ENCODE measurements at regions not wholly inside any gene's neighbourhood (a gene's known extent, or its start where the extent isn't known, plus 50 kb on each side); places are given as distances from the start of the nearest gene placed in this dataset.

DNA sequence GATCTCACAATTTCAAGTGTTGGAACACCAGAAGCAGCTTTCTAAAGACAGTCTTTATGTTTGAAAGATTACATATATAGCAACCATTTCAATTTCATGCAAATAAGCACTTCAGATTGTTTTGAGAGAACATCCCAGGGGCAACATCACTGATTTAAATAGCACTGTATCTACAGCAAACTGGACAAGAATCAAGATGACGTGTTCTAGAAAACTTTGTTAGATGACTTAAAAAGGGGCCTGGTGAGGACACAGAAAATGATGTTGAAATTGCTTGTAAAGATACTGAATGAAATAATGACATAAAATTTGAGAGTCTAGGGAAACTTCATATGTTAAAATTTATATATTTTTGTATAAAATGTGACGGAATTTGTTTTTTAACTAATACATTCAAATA, 277.1 kb downstream of the KLF12 start:
- TF ChIP-seq POLR2A (IDR thresholded peaks at IDR 0.05; ENCODE audit: low read depth, low read length) (no peak), CHD1 (IDR thresholded peaks at IDR 0.05; ENCODE audit: low read depth, low read length) (no peak), RCOR1 (IDR thresholded peaks at IDR 0.05; ENCODE audit: insufficient replicate concordance, low read length) (no peak), SMC3 (IDR thresholded peaks at IDR 0.05; ENCODE audit: low read depth, low read length) (no peak), MAFK (IDR thresholded peaks at IDR 0.05; ENCODE audit: low read depth, low read length) (no peak)
- TF ChIP-seq, protein P1, sequence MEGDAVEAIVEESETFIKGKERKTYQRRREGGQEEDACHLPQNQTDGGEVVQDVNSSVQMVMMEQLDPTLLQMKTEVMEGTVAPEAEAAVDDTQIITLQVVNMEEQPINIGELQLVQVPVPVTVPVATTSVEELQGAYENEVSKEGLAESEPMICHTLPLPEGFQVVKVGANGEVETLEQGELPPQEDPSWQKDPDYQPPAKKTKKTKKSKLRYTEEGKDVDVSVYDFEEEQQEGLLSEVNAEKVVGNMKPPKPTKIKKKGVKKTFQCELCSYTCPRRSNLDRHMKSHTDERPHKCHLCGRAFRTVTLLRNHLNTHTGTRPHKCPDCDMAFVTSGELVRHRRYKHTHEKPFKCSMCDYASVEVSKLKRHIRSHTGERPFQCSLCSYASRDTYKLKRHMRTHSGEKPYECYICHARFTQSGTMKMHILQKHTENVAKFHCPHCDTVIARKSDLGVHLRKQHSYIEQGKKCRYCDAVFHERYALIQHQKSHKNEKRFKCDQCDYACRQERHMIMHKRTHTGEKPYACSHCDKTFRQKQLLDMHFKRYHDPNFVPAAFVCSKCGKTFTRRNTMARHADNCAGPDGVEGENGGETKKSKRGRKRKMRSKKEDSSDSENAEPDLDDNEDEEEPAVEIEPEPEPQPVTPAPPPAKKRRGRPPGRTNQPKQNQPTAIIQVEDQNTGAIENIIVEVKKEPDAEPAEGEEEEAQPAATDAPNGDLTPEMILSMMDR (conservative IDR thresholded peaks at IDR 0.05; ENCODE audit: low read depth, low read length) = no peak
